HuH-7 (cell line): ENCODE measurements at regions not wholly inside any gene's neighbourhood (a gene's known extent, or its start where the extent isn't known, plus 50 kb on each side); places are given as distances from the start of the nearest gene placed in this dataset.

Experiments
- DNase-seq: peaks from one replicate; pipeline ENCODE4 v3.0.0; 2011; ENCODE audit warnings: low spot score

DNA sequence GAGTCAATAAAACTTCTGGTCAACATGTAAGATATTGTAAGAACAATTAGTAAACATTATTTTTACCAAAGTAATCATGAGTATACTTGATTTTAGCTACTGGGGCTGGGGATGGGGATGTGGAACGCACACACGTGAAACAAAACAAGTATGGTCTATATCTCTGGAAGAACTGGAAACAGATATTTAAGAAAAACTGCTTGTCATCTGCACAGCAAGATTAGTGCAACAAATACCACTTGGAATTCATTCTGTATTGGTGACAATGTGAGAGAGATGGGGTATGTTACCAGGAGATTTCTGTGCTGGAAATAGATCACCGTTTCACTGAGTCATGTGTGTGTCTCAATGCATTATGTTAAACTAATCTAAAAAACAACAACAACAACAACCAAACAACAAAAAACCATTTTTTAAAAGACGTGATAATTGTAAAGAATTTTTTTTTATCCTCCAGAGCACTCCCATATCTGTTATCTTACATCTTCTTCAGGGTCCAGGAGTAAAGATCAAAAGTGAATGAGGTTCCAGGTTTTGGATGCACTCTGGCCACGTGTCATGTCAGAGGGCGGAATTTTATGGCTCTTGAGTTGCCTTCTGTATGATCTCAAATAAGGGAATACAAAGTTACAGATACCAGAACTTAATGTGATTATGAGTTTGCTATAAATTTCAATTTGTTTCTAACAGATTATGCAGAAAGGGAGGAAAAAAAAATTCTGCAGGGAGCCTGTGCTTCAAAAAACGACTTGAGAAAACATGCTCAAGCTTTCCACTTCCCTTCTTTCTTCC lies 153.0 kb downstream of the BBOX1 start:
- no peak for DNase-seq

DNA sequence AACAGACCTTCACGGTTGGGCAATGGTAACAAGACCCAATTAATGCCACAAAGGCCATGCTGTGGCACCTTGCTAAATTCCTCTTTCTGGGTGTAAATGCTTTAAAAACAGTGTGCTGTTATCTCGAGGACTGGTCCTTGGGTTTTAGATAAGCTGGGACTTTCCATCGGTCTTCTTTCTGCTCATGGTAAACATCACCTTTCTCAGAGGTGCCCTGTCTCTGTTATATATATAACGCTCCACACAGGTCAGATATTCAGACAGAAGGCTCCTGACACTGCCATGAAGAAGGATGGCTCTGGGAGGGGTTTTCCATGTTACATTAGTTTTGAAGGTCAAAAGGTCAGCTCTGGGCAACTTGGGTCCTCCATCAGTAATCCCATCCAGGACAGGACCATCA lies 151.6 kb downstream of the BBOX1 start:
- no peak for DNase-seq

DNA sequence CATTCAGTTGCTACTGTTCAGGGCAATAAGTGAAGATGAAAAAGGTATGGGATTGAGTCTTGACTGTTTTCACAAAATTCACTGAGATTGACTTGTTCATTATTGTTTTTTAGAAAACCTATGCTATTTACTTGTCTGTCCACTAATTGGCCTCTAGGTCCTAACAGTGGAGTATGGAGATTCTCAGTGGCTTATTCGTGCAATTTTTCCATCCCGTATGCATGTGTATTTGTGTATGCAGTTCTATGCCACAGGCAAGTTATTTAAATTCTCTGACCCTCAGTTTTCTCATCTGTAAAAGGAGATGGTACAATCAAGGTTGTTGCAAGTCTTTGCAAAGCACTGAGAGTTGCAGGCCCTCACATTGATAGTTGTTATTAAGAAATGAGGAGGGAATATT lies 151.0 kb downstream of the BBOX1 start:
- no peak for DNase-seq

DNA sequence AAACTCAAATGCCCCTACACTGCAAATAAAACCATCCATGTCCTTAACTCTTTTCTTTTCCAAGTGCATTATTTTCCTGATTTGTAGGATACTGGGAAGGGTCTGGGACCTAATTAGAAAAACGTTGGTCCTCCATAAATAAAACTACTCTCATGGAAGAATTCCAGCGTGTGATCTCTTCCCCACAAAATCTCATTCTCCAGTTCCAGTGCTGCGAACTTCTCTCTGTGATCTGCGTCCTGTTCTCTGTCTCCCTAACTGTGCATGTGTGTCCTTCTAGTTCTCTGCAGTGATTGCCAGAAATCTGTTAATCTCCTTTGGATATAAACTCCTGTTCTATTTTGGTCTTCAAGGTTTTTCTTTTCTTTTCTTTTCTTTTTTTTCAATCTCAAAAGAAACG lies 148.1 kb downstream of the BBOX1 start:
- no peak for DNase-seq

DNA sequence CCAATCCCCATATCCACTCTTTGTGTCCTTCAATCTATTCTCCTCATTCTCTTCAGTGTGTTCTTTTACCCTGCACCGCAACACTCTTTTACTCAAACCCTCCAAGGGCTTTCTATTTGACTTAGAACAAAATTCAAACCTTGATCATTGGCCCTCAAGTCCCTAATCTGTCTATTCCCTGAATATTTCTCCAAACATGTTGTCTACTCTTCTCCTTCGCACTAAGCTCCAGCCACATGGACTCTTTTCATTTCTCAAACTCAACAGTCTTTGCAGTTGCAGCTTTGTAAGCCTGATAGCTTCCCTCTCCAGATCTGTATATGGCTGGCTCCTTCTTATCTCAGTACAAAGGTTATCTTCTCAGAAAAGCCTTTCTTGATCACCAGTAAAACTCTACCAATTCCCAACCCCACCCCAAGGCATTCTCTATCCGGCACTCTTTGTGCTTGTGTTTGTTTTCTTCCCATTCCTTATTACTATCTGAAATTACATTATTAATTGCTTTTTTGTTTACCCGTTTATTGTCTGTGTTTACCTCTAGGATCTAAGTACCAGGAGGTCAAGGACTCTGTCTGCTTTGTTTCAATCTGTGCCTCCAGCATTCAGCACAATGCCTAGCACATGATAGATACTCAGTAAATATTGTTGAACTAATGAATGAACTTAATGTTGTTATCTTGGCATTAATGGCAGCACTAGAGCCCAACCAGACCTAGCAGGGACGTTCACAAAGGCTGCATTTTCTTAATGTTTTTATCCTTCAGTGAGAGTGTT lies 147.4 kb downstream of the BBOX1 start:
- peak; percentile 78 for DNase-seq

DNA sequence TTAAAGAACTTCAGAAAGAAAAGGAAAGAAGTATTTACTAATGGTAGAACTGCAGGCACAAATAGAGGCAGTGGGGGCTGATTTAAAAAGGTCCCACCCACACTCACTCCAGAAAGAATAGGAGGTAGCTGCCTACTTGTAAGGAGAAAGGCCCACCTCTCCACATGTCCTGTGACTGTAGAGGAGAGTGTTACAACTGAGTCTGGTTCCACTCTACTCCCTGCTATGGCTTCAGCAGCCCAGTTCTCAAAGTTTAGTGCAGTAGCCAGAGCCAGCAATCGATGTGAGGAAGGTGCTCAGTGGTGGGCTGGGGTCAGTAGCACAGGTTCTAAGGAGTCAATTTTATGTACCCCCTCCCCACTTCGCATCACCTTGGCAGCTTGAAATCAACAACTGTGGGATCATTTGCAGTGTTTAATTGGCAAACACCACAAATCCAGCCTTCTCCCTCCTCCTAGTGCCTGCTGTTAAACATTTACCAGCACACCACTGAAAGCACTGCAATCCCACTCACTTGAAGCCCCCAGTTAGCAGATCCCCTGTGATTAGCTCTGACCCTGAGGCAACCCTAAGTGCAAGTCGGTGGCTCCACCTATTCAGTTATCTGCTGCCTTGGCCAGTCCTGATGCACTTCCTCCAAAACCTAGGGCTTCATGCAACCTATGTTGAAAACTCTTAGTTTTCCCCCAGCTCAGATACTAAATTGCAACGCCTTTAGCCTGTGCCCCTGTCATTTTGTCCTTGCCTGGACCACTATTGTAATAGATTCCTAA lies 146.6 kb downstream of the BBOX1 start:
- DNase-seq, result peak; percentile 87

DNA sequence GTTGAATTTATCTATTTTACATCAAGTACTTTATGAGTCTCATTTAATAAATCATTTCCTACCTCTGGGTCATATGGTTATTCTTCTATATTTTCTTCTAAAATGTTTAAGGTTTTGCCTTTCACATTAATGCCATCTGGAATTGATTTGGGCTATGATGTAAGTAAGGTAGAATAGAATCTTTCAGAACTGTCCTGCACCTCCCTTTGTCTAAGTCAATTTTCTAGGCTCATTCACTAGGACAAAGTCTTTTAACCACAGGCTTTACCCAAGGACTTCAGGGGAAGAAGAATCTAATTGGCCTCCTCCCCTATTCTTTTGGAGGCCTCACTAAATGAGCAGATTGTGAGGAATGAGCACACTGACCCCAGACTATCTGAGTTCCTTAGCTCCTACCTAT lies 146.0 kb downstream of the BBOX1 start:
- DNase-seq, result no peak

DNA sequence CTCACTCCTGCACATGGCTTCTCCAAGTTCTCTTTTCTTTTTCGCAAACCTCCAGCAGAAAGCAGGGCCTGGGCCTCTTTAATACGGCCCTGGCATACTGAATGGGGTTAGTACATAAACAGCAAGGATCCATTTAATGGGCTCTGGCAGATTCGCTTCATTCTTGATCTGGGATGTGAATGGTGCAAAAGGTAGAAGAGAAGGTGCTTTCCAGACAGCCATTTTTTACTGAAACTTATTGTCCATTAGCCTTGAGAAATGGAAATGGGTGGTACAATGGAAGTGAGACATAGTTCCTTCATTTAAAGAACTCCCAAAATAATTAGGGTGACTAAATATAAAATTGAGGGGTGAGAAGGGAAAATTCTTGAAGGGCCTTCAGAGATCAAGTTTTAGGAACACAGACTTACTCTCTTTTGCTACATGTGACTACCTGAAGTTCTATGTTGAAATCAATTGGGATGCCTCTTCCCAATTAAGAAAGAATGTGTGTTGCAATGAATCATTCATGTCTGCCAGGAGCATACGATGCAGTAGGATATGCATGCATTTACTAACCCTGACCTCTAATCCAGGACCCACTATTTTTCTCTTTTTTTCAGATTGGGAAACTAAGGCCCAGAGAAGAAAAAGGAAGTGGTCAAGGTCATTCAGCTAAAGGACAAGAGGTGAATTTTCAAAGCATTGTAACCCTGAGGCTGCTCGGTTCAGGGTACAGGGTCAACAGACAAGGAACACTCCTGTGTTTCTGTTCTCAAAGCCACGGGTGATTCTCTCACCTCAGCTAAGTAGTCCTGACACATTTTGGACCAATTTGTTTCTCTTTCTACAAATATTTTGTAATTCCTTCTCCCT lies 144.1 kb downstream of the BBOX1 start:
- no peak for DNase-seq

DNA sequence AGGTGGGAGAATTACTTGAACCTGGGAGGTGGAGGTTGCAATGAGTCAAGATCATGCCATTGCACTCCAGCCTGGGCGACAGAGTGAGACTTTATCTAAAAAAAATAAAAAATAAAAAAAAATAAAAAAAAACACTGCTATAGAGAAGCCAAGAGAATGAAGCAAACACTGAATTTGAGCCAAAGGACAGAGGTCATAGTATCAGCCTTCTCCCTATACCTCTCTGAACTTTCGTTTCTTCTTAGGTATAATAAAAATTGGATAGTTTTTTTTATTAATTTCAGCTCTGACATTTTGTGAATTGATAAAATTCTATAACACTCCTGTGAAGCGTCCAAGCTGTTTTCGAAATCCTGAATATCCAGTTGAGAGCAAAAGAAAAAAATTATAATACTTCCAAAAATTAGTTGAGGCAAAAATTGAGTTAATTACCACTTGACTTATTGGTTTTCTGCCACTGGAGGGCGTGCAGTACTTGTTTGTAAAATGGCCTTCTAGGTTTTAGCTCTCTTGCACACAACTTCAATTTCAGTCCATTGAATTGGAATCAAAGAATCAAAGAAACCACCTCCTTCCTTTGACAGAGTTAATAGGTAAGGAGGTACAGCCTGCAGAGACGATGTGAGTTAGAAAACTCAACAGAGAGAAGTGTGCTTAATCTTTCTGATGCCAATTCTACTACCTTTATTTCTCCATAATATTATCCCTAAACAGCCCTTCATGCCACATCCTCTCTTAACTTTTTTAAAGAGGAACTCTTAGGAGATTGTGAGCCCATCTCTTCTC lies 143.2 kb downstream of the BBOX1 start:
- DNase-seq, result peak; percentile 52

DNA sequence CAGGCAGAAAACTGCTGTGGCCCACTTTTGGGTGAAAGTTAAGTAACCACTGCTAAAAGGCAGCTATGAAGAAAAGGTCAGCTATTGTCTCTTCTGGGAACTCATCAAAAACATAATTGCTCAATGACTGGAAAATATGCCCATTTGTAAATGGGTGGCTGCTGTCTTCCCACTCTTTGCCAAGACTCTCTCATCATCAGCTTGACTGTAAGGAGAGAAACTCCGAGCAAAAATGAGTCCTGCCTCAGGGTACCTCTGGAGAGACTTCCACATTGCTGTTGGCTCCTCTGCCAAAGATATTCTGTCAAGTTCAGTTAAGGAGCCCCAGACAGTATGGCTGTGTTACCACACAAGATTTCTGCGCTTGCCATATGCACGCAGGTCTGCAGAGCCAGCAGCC lies 138.7 kb downstream of the BBOX1 start:
- DNase-seq, result no peak

DNA sequence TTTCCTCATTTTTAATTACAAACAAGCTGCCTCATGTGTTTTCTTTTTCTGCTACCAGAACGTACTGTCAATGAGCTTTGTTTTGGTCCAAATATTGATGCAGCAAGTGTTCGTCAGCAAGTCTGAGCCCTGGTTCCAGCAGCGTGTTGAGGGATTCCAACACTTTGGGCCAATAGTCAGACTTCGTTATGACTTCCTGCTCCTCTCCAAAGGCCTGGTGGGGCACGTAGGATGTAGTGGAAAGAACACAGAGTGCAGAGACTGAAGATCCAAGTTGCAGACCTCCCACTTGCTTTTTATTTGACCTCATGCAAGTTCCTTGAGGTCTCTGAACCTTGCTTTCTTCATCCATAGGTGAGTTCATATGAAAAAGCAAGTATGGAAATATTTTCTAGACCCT lies 138.2 kb downstream of the BBOX1 start:
- no peak for DNase-seq
